Effector memory CD8-positive, alpha-beta T cell (primary cell): ENCODE measurements at regions not wholly inside any gene's neighbourhood (a gene's known extent, or its start where the extent isn't known, plus 50 kb on each side); places are given as distances from the start of the nearest gene placed in this dataset.

Source experiments
- ATAC-seq: fragments of 150-1000 bp; cut with Tn5 transposase; replicated peaks from 2 replicates; pipeline ENCODE4 v1.10.0; 2021; ENCODE audit warnings: mild to moderate bottlenecking, moderate library complexity
- DNase-seq, 3 experiments: peaks; one replicate each; pipeline ENCODE4 v3.0.0; 2021
- H3K27ac Mint-ChIP-seq, 2 donors: one replicate each; pipeline ENCODE4 v1.8.0; 2022; ENCODE audit warnings: mild to moderate bottlenecking in 2 of 2, mixed read lengths in 2 of 2, moderate library complexity in 2 of 2
- H3K27me3 Mint-ChIP-seq, 2 donors: one replicate each; pipeline ENCODE4 v1.8.0; 2022; ENCODE audit warnings: mixed read lengths in 2 of 2
- H3K36me3 Mint-ChIP-seq: one replicate; pipeline ENCODE4 v1.8.0; 2022; ENCODE audit warnings: mild to moderate bottlenecking, moderate library complexity, mixed read lengths; ENCODE audit not compliant: insufficient read depth
- H3K4me1 Mint-ChIP-seq, 2 donors: one replicate each; pipeline ENCODE4 v1.8.0; 2022; ENCODE audit warnings: low read depth in 2 of 2, mixed read lengths in 2 of 2
- H3K4me3 Mint-ChIP-seq, 2 donors: one replicate each; pipeline ENCODE4 v1.8.0; 2022; ENCODE audit warnings: mild to moderate bottlenecking in 2 of 2, mixed read lengths in 2 of 2, moderate library complexity in 2 of 2
- H3K9me3 Mint-ChIP-seq, 2 donors: one replicate each; pipeline ENCODE4 v1.8.0; 2022; ENCODE audit warnings: mixed read lengths in 2 of 2

DNA sequence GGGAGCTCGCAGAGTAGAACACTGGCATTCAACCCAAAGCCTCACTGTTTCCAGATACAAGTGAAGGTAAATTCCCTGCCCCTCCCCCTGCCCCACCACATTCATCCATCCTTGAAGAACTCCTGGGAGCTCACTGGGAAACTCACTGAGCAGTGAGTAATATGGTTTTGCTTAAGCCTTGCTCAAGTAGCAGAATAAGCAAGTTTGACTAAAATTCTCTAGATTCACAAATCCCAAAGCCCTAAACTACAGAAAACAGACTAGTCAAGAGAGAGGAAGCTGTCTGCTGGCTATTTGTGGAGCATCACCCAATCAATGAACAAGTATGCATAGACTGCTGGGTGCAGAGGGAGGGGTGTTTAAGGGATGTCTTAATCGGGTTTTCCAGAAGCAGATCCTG, 82.1 kb downstream of the UNC5CL start:
- H3K27ac Mint-ChIP-seq = no peak overlapping the region
- no peak for ATAC-seq

DNA sequence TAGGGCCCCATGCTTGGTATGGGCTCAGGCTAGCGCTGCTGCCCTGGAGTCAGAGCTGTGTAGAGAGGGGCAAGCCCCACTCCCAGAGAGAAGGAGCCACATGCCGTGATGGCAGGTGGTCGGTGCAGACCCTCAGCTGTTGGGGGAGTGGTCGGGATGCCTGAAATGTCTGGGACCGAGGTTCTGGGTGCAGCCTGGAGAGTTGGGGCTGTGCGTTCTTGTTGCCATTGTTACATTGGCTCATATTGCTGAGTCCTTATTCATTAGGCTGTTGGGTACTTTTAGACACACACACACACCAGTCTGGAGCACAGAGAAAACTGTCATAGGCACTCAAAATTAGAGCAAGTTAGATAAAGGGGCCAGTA, 83.9 kb downstream of the UNC5CL start:
- Mint-ChIP-seq H3K27me3 (peaks cover 40 to 50% of the 10 kb centered on the region in 2 donors), H3K27ac (no peak overlapping the region), H3K4me1 (no peaks in the 10 kb centered on the region), H3K4me3 (no peak overlapping the region), H3K9me3 (no peaks in the 10 kb centered on the region), H3K36me3 (no peaks in the 10 kb centered on the region)
- no peak for ATAC-seq
- DNase-seq = no peak

More for the DNA sequence above, 82.1 kb downstream of the UNC5CL start:
- H3K36me3 Mint-ChIP-seq = no peaks in the 10 kb centered on the region
- no peak overlapping the region for H3K4me3 Mint-ChIP-seq
- H3K27me3 Mint-ChIP-seq = peaks cover 25 to 44% of the 10 kb centered on the region in 2 donors
- DNase-seq = no peak
- no peaks in the 10 kb centered on the region for H3K4me1 Mint-ChIP-seq
- no peaks in the 10 kb centered on the region for H3K9me3 Mint-ChIP-seq

DNA sequence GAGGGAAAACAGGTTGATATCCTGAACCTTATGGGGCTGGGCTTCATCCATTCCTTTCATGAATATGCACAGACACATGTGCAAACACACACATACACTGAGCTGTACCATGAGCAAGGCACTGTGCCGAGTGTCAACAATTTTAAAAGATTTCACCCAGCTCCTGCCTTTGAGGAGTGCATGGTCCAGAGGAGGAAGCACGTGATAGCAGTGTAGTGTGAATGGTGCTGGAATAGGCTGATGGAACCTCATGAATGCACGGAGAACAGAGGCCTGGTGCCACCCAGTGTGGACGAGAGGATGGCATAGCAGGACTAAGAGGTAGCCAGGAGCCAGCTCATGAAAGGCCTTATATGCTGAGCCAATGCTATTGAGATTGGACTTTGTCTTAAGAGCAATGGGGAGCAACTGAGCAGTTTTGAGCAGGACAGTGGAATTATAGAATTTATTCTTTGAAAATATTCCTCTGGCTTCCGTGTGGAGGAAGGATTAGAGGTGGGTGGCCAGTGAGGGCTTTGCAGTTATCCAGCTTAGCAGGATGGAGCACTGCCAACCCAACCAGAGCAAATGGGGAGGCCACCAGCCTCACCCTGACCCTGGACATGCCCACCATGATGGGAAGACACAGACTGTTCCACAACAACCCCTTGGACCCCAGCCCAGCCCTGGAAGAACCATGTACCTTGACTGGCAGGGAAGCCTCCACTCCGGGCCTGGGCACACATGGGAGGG, 84.4 kb downstream of the UNC5CL start:
- ATAC-seq = no peak
- H3K36me3 Mint-ChIP-seq = no peaks in the 10 kb centered on the region
- no peaks in the 10 kb centered on the region for H3K9me3 Mint-ChIP-seq
- H3K4me1 Mint-ChIP-seq = no peaks in the 10 kb centered on the region
- H3K27me3 Mint-ChIP-seq = peaks cover 45 to 50% of the 10 kb centered on the region in 2 donors
- no peak overlapping the region for H3K27ac Mint-ChIP-seq
- no peak for DNase-seq
- no peak overlapping the region for H3K4me3 Mint-ChIP-seq

DNA sequence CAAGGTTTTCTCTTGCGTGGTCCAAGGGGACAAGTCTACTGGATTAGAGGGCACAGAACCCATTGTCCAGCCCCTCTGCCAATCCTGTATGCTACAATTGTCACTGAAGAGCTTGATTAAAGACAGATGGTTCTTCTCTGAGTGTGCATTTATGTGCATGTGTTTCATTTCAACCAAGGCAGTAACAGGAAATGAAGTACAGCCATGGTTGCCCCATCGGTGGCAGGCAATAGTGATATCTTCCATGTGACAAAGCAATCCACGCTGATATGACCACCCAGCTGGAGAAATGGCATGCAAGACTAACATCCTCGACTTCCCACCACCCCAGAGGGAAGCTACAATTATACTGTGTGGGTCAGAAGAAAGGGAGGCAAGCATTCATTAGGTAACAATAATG, 85.5 kb downstream of the UNC5CL start:
- no peak for ATAC-seq
- Mint-ChIP-seq H3K4me3 (no peak overlapping the region), H3K27me3 (peaks cover 50% of the 10 kb centered on the region in 2 donors), H3K9me3 (no peaks in the 10 kb centered on the region), H3K36me3 (no peaks in the 10 kb centered on the region), H3K4me1 (no peaks in the 10 kb centered on the region), H3K27ac (no peak overlapping the region)
- no peak for DNase-seq

DNA sequence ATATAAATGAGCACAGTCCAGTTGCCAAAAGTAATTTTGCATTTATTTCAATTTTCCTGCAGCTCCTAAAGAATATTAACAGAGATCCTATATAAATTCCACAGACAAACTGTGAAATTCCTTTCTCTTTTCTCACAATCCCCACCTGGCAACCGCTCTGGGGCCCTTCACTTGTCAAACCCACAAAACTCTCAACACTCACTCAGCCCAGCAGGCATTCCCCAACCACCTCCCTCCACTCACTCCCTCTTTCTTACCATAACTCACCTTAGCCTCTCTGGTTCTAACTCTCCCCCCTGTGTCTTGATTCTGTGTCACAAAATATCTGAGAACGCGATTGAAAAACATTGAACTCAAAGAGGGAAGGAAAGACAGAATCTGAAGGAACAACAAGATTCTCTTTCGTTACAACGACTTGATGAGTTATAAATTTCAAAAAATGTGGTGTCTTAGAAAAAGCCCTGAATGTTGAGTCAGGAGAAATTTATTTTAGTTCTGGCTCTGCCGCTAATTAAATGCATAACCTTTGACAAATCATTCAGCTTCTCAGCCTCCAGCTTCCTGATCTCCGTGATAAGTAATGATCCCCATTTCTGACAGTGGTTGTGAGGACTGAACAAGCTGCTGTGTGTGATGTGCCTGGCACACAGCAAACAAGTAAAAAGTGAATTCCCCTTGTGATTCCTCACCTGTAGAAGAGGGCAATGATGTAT, 87.9 kb downstream of the UNC5CL start:
- peaks cover 3% of the 10 kb centered on the region for H3K36me3 Mint-ChIP-seq

DNA sequence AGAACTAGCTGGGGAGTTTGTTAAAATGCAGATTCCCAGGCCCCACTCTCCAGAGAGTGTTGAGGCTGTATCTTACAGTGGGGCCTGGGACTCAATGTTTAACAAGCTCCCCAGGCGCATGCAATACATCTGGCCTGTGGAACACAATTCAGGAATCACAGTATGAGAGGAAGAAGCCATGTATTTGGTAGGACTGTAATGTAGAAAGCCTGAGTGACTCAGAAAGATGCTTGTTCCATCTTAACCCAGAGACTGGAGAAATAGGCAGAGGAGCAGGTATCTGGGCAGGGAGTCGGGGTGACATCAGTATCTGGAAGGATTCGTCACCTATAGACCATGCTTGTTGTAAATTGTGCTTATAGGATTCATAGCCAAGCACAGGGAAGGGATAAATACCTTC, 90.5 kb downstream of the UNC5CL start:
- DNase-seq (no peak), ATAC-seq (no peak)
- Mint-ChIP-seq H3K27me3 (peaks cover 27 to 31% of the 10 kb centered on the region in 2 donors), H3K9me3 (no peaks in the 10 kb centered on the region), H3K4me3 (no peak overlapping the region), H3K36me3 (peaks cover 3% of the 10 kb centered on the region), H3K4me1 (no peaks in the 10 kb centered on the region), H3K27ac (no peak overlapping the region)

More for the DNA sequence above, 87.9 kb downstream of the UNC5CL start:
- Mint-ChIP-seq H3K27me3 (peaks cover 35 to 46% of the 10 kb centered on the region in 2 donors), H3K27ac (no peak overlapping the region), H3K4me1 (no peaks in the 10 kb centered on the region), H3K9me3 (no peaks in the 10 kb centered on the region), H3K4me3 (no peak overlapping the region)
- ATAC-seq (no peak), DNase-seq (no peak)

DNA sequence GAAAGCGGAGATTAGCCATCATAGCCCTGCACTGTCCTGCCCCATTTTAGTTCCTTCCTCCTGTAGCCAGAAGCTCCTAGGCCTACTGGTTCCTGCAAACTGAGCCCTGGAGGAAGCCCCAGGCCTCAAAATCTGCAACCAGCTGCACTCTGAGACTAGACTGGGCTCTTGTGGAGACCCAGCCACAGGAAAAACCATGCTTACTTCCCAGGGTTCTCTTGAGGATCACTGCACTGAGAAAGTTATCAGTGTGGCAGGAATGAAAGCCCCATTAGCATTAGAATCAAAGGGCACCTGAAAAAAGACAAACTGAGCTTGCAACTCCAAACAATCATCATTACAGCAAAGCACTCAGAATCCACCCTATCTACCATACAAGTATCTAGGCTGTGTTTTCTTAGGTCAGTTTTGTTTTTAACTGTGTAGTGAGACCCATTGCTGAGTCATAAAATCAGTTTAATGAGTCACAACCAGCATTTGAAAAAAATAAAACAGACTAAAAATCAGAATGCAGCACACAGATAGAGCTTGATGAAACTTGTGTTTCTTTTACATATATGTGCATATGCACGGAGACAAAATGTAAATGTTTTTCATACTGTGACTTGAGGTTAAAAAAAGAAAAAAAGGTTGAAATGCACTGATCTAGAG, 91.0 kb downstream of the UNC5CL start:
- H3K36me3 Mint-ChIP-seq = peaks cover 3% of the 10 kb centered on the region
- H3K4me1 Mint-ChIP-seq = no peaks in the 10 kb centered on the region
- H3K4me3 Mint-ChIP-seq = no peak overlapping the region
- DNase-seq = no peak
- ATAC-seq = no peak
- no peaks in the 10 kb centered on the region for H3K9me3 Mint-ChIP-seq
- H3K27me3 Mint-ChIP-seq = peaks cover 25 to 26% of the 10 kb centered on the region in 2 donors
- H3K27ac Mint-ChIP-seq = no peak overlapping the region

DNA sequence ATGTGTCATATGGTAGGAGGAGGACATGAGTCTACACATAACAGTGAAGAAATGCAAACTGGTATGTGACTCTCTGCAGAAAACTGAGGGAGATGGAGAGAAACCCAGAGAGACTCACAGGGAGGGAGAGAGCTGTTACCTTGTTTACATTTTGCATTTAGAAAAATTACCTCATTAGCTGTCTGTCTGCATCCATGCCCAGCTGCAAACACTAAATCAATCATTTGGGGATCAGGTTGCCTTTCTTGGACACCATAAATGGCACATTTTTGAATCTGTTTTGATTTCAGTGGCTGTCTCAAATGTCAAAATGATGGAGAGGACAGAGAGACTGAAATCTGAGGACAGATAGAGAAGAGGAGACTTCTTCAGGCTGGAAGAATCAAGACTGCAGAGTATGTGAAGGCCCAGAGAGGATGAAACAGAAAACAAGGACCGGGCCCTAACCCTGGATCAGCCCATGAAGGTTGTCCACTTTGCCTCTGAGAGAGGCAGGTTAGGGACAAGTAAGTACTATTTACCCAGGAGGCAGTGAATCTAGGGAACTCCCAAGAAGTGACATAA, 92.2 kb downstream of the UNC5CL start:
- H3K4me1 Mint-ChIP-seq = no peaks in the 10 kb centered on the region
- DNase-seq = no peak

DNA sequence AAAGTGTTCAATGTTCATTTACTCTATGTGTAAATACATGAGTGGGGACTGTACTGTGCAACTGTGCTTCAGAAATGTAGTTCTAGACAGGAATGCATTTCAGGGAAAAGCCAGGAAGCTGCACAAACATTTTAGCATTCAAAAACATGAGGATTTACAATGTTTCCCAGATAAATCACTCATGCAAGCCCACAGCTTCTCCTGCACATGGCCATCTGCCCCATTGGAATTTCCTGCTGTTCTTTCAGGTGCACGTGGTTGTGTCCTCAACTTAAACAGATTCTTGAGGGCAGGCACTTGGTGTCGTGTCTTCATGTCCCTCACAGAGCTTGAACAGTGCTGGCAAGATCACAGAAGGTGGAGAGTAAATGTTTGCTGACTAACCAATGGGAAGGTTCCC, 101.5 kb downstream of the UNC5CL start:
- ATAC-seq (no peak), DNase-seq (no peak)
- Mint-ChIP-seq H3K27me3 (peaks cover 51 to 70% of the 10 kb centered on the region in 2 donors), H3K9me3 (no peaks in the 10 kb centered on the region), H3K4me3 (no peak overlapping the region), H3K4me1 (no peaks in the 10 kb centered on the region), H3K36me3 (no peaks in the 10 kb centered on the region), H3K27ac (no peak overlapping the region)

More for the DNA sequence above, 92.2 kb downstream of the UNC5CL start:
- H3K4me3 Mint-ChIP-seq = no peak overlapping the region
- no peak for ATAC-seq
- peaks cover 32 to 35% of the 10 kb centered on the region in 2 donors for H3K27me3 Mint-ChIP-seq
- peaks cover 3% of the 10 kb centered on the region for H3K36me3 Mint-ChIP-seq
- H3K9me3 Mint-ChIP-seq = no peaks in the 10 kb centered on the region
- H3K27ac Mint-ChIP-seq = no peak overlapping the region

DNA sequence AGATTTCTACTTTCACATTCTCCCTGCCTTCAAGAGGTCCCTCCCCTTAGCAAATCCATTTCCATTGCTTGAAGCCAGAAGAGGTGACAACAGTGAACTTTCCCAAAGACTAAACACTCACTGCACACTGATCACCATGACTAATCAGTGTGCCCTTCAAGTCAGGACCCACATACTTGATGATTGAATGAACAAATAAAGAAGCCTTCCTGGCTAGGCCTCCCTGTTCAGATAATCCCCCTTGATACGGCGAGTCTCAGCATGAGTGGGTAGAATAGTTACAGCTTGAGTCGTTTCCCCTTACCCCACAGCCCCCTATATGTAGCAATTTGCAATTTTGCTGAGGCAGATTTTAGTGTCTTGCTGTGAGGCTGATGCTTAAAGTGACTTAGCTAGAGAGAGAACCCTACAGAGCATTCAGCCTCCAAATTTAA, 102.2 kb downstream of the UNC5CL start:
- no peak for DNase-seq
- H3K4me3 Mint-ChIP-seq = no peak overlapping the region
- H3K36me3 Mint-ChIP-seq = no peaks in the 10 kb centered on the region
- H3K4me1 Mint-ChIP-seq = no peaks in the 10 kb centered on the region
- H3K27ac Mint-ChIP-seq = no peak overlapping the region
- ATAC-seq = no peak
- H3K9me3 Mint-ChIP-seq = no peaks in the 10 kb centered on the region
- peaks cover 44 to 64% of the 10 kb centered on the region in 2 donors for H3K27me3 Mint-ChIP-seq

DNA sequence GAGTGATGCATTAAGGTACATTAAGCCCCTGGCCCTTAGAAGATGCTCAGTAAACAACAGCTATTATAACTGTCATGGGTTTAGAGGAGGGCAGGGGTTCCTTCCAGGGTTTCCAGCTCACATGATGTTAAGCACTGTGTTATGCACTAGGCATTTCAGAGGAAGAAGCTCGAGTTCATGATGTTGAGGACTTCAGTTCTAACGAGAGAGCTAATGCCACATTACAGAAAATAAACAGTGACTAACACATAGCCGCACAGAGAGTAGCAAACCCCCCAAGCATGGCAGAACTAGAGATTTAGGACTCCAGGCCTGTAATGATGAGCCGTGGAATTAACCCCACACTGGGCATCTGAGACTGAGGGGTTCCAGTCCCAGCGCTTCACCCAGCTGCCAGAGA, 105.2 kb downstream of the UNC5CL start:
- no peak for ATAC-seq
- DNase-seq = no peak
- no peak overlapping the region for H3K27ac Mint-ChIP-seq
- H3K4me1 Mint-ChIP-seq = no peaks in the 10 kb centered on the region
- no peak overlapping the region for H3K4me3 Mint-ChIP-seq
- peaks cover 27 to 37% of the 10 kb centered on the region in 2 donors for H3K27me3 Mint-ChIP-seq
- no peaks in the 10 kb centered on the region for H3K9me3 Mint-ChIP-seq
- H3K36me3 Mint-ChIP-seq = no peaks in the 10 kb centered on the region

DNA sequence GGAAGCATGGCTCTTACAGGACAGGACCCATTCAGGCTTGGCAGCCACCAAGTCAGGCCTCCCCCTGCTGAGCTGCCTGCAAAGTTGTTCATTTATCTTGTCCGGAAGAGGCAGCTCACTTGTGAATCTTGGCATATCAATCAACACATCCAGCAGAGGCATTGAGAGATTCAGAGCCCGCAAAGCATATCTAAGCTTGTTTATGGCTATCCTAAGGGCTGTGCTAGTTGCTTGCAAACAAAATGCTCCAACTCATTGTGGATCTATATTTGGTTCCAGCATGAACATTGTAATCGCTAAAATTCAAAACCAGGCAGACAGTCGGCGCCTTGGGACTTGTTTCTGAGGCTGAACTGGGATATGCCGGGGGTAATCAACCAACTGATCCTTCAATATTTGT, 106.1 kb downstream of the UNC5CL start:
- H3K9me3 Mint-ChIP-seq = no peaks in the 10 kb centered on the region
- no peaks in the 10 kb centered on the region for H3K36me3 Mint-ChIP-seq
- H3K4me1 Mint-ChIP-seq = no peaks in the 10 kb centered on the region
- H3K27me3 Mint-ChIP-seq = peaks cover 27 to 32% of the 10 kb centered on the region in 2 donors
- no peak overlapping the region for H3K4me3 Mint-ChIP-seq
- DNase-seq (no peak), ATAC-seq (no peak)
- H3K27ac Mint-ChIP-seq = no peak overlapping the region

DNA sequence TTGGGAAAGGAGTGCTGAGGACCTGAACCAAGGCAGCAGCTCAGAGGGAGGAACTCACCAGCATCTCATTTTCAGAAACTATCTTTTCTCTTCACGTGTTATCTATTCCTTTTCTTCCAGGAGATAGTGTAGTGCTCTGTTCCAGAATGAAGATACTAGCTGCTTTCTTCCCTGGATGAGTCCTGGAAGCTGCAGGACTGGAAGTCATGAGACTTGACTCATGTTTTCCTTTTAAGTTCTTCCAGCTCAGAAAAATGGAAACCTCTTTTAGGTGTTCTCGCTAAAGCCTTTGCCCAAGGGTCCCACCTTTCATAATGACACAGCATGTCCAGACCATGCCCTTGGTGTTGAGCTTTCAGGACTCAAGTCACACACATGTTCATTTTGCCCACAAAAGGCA, 106.7 kb downstream of the UNC5CL start:
- H3K27ac Mint-ChIP-seq = no peak overlapping the region
- H3K4me1 Mint-ChIP-seq = no peaks in the 10 kb centered on the region
- DNase-seq = no peak
- no peaks in the 10 kb centered on the region for H3K9me3 Mint-ChIP-seq
- ATAC-seq = no peak
- peaks cover 29 to 32% of the 10 kb centered on the region in 2 donors for H3K27me3 Mint-ChIP-seq
- H3K4me3 Mint-ChIP-seq = no peak overlapping the region
- no peaks in the 10 kb centered on the region for H3K36me3 Mint-ChIP-seq
